GM21786 (cell line): ENCODE measurements at regions not wholly inside any gene's neighbourhood (a gene's known extent, or its start where the extent isn't known, plus 50 kb on each side); places are given as distances from the start of the nearest gene placed in this dataset.
"Not testable (repeated sequence)": the region's sequence is repeated elsewhere in the genome, so short reads cannot be mapped to it uniquely, and the experiment has no call there.

Experiments used
- ATAC-seq: cut with Tn5 transposase; IDR thresholded peaks from one replicate; pipeline ENCODE4 v1.9.1; 2021; ENCODE audit not compliant: unreplicated experiment

GRCh38 chr9:65421486-65421885 lies 136.5 kb upstream of the FOXD4L5 start:
- ATAC-seq = not testable (repeated sequence)

GRCh38 chr9:65420771-65421170 lies 135.8 kb upstream of the FOXD4L5 start:
- no peak for ATAC-seq

- ATAC-seq = not testable (repeated sequence)
Measured at GRCh38 chr9:65418966-65419365, 134.0 kb upstream of the FOXD4L5 start.

- ATAC-seq = not testable (repeated sequence)
Measured at GRCh38 chr9:65416948-65417347, 131.9 kb upstream of the FOXD4L5 start.

- not testable (repeated sequence) for ATAC-seq
Measured at GRCh38 chr9:65414249-65414648, 129.2 kb upstream of the FOXD4L5 start.

- ATAC-seq = not testable (repeated sequence)
Measured at GRCh38 chr9:65413371-65413770, 128.4 kb upstream of the FOXD4L5 start.

- ATAC-seq = no peak
Measured at GRCh38 chr9:65411901-65412300, 126.9 kb upstream of the FOXD4L5 start.

- ATAC-seq = no peak
Measured at GRCh38 chr9:65411336-65411735, 126.3 kb upstream of the FOXD4L5 start.

- no peak for ATAC-seq
Measured at GRCh38 chr9:65410926-65411325, 125.9 kb upstream of the FOXD4L5 start.

GRCh38 chr9:65409471-65409980 lies 124.5 kb upstream of the FOXD4L5 start:
- no peak for ATAC-seq

GRCh38 chr9:65408806-65409205 lies 123.8 kb upstream of the FOXD4L5 start:
- not testable (repeated sequence) for ATAC-seq

GRCh38 chr9:65406625-65407024 lies 121.6 kb upstream of the FOXD4L5 start:
- ATAC-seq = not testable (repeated sequence)

GRCh38 chr9:65405766-65406165 lies 120.8 kb upstream of the FOXD4L5 start:
- not testable (repeated sequence) for ATAC-seq

GRCh38 chr9:65405253-65405652 lies 120.2 kb upstream of the FOXD4L5 start:
- no peak for ATAC-seq

GRCh38 chr9:65404232-65405006 lies 119.4 kb upstream of the FOXD4L5 start:
- no peak for ATAC-seq

GRCh38 chr9:65403721-65404120 lies 118.7 kb upstream of the FOXD4L5 start:
- no peak for ATAC-seq

- ATAC-seq = not testable (repeated sequence)
Measured at GRCh38 chr9:65403072-65403471, 118.1 kb upstream of the FOXD4L5 start.

- ATAC-seq = not testable (repeated sequence)
Measured at GRCh38 chr9:65402206-65402870, 117.3 kb upstream of the FOXD4L5 start.

GRCh38 chr9:65401456-65402045 lies 116.5 kb upstream of the FOXD4L5 start:
- not testable (repeated sequence) for ATAC-seq

- ATAC-seq = no peak
Measured at GRCh38 chr9:65400886-65401285, 115.9 kb upstream of the FOXD4L5 start.
